GM12874 (cell line): ENCODE measurements at regions not wholly inside any gene's neighbourhood (a gene's known extent, or its start where the extent isn't known, plus 50 kb on each side); places are given as distances from the start of the nearest gene placed in this dataset.

Experiments used
- TF ChIP-seq, protein P1 (sequence below): IDR thresholded peaks from 2 replicates; pipeline ENCODE4 v1.5.1; 2011; ENCODE audit warnings: low read depth, mild to moderate bottlenecking, control low read depth, low read length, moderate library complexity; ENCODE audit not compliant: insufficient read depth

DNA sequence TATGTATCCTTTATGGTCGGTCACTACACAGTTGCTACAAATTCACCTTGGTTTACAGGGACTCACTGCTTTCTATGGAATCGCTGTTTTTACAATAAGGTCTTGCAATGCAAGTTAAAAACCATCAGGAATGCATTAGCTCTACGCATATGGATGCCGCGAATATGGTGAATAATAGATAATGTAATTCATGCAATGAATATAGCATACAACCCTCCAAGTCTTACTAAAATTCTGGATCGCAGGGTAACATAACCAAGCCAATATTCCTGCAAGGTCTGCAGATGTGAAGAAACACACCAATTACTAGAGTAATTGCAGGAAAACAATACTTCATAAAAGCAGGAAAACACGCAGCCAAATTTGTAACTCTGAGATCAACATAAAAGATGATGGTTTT lies 75.6 kb upstream of the BACE2 start:
- TF ChIP-seq, protein P1, sequence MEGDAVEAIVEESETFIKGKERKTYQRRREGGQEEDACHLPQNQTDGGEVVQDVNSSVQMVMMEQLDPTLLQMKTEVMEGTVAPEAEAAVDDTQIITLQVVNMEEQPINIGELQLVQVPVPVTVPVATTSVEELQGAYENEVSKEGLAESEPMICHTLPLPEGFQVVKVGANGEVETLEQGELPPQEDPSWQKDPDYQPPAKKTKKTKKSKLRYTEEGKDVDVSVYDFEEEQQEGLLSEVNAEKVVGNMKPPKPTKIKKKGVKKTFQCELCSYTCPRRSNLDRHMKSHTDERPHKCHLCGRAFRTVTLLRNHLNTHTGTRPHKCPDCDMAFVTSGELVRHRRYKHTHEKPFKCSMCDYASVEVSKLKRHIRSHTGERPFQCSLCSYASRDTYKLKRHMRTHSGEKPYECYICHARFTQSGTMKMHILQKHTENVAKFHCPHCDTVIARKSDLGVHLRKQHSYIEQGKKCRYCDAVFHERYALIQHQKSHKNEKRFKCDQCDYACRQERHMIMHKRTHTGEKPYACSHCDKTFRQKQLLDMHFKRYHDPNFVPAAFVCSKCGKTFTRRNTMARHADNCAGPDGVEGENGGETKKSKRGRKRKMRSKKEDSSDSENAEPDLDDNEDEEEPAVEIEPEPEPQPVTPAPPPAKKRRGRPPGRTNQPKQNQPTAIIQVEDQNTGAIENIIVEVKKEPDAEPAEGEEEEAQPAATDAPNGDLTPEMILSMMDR, result no peak

DNA sequence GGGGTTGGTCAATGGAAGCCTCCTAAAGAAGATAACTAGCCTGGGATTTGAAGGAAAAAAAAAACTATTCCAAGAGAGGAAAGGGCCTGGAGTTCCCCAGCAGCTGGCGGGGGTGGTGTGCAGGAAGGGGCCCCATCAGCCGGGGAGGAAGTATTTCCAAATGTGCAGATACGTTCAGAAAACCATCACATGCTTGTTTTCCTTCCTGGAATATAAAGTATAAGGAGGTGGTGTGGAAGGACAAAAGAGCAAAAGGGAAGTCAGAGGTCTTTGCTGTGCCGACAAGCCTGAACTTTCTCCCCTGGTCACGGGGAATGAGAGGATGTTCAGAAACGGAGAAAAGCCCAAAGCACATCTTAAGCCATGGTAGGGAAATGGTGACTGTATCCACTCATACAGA lies 72.0 kb upstream of the BACE2 start:
- TF ChIP-seq, protein P1, result no peak

GRCh38 chr21:41098076-41098475 lies 69.9 kb upstream of the BACE2 start:
- TF ChIP-seq, protein P1, result no peak

DNA sequence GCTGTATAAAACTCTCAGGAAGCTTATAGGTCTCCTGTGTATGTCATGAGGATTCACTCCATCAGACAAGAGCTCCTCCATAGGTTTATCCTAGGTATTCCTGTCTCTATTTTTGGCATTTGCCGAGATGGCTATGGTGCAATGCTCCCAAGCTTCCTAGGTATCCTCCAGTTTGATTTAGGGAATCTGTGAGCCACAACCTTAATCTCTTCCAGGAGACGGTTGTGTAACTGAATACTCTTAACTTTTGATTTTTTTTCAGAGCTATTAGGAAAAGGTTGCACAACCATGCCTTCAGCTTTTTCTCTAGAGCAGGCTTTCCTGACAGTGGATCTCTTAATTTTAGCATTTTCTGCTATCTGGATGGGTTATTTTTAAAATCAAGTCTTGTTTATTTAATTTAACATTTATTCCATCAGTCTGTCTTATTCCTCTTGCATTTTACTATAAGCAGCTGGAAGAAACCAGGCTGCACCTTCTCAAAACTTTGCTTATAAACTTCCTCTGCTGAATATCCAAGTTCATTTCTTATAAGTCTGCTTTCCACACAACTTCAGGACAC lies 69.4 kb upstream of the BACE2 start:
- TF ChIP-seq, protein P1, result no peak

GRCh38 chr21:41100826-41101550 lies 67.0 kb upstream of the BACE2 start:
- TF ChIP-seq, protein P1, result no peak

- TF ChIP-seq, protein P1, result no peak
Measured at GRCh38 chr21:41102281-41102680, 65.7 kb upstream of the BACE2 start.

GRCh38 chr21:41107602-41108001 lies 60.4 kb upstream of the BACE2 start:
- TF ChIP-seq, protein P1, result no peak
